ENCODE measurements at regions not wholly inside any gene's neighbourhood (a gene's known extent, or its start where the extent isn't known, plus 50 kb on each side); places are given as distances from the start of the nearest gene placed in this dataset.

DNA sequence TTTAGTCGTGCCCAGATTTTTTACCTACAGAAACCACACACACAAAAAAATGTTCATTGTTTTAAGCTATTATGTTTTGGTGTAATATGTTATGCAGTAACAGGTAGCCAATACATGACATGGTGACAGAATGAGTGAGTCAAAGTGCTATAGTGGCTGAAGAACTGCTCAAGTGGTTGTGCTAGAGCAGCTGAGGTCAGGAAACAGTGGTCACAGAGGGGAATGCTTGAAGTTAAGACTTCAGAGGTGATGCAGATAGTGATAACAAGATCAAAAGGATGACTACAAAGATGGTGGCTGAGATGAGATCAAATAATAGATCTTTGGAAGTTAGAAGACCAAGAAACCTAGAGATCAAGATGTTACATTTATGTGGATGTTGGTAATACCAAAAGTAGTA lies 174.3 kb downstream of the KCNE4 start:
- TF ChIP-seq, protein P1, sequence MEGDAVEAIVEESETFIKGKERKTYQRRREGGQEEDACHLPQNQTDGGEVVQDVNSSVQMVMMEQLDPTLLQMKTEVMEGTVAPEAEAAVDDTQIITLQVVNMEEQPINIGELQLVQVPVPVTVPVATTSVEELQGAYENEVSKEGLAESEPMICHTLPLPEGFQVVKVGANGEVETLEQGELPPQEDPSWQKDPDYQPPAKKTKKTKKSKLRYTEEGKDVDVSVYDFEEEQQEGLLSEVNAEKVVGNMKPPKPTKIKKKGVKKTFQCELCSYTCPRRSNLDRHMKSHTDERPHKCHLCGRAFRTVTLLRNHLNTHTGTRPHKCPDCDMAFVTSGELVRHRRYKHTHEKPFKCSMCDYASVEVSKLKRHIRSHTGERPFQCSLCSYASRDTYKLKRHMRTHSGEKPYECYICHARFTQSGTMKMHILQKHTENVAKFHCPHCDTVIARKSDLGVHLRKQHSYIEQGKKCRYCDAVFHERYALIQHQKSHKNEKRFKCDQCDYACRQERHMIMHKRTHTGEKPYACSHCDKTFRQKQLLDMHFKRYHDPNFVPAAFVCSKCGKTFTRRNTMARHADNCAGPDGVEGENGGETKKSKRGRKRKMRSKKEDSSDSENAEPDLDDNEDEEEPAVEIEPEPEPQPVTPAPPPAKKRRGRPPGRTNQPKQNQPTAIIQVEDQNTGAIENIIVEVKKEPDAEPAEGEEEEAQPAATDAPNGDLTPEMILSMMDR (IDR thresholded peaks at IDR 0.05; ENCODE audit: control extremely low read depth in 1 of 3, insufficient read depth in 1 of 3, low read depth in 1 of 3, low read length in 3 of 3) = no peak
- TF ChIP-seq EP300 (IDR thresholded peaks at IDR 0.05; ENCODE audit: borderline replicate concordance in 1 of 2, low read depth in 2 of 2, low read length in 2 of 2) = no peak
- TF ChIP-seq, protein P2, sequence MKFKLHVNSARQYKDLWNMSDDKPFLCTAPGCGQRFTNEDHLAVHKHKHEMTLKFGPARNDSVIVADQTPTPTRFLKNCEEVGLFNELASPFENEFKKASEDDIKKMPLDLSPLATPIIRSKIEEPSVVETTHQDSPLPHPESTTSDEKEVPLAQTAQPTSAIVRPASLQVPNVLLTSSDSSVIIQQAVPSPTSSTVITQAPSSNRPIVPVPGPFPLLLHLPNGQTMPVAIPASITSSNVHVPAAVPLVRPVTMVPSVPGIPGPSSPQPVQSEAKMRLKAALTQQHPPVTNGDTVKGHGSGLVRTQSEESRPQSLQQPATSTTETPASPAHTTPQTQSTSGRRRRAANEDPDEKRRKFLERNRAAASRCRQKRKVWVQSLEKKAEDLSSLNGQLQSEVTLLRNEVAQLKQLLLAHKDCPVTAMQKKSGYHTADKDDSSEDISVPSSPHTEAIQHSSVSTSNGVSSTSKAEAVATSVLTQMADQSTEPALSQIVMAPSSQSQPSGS (IDR thresholded peaks at IDR 0.05; ENCODE audit: low read length) = no peak
- TF ChIP-seq TAF1 (IDR thresholded peaks at IDR 0.05; ENCODE audit: low read depth, low read length) = no peak
- TF ChIP-seq, protein P3, sequence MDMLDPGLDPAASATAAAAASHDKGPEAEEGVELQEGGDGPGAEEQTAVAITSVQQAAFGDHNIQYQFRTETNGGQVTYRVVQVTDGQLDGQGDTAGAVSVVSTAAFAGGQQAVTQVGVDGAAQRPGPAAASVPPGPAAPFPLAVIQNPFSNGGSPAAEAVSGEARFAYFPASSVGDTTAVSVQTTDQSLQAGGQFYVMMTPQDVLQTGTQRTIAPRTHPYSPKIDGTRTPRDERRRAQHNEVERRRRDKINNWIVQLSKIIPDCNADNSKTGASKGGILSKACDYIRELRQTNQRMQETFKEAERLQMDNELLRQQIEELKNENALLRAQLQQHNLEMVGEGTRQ (IDR thresholded peaks at IDR 0.05; ENCODE audit: low read length) = no peak
- no peak for TF ChIP-seq BRCA1 (IDR thresholded peaks at IDR 0.05; ENCODE audit: low read depth, low read length)
- TF ChIP-seq EZH2 (IDR thresholded peaks at IDR 0.05; ENCODE audit: low read depth, low read length, severe bottlenecking) = no peak
- no peak for TF ChIP-seq JUN (IDR thresholded peaks at IDR 0.05; ENCODE audit: low read depth, low read length)
- TF ChIP-seq POLR2AphosphoS5 (IDR thresholded peaks at IDR 0.05; ENCODE audit: low read depth, low read length) = no peak
- no peak for TF ChIP-seq CBX8 (IDR thresholded peaks at IDR 0.05; ENCODE audit: borderline replicate concordance, low read depth, low read length)

Data from H1 (cell line).